Mesenchymal stem cell (in vitro differentiated cells and primary cell): ENCODE measurements at regions not wholly inside any gene's neighbourhood (a gene's known extent, or its start where the extent isn't known, plus 50 kb on each side); places are given as distances from the start of the nearest gene placed in this dataset.

Experiments used
- DNase-seq: peaks from one replicate; pipeline ENCODE4 v3.0.0-alpha.2; 2013
- H2AFZ ChIP-seq: one replicate; pipeline ENCODE4 v1.6.1; 2013; ENCODE audit warnings: low read depth, mild to moderate bottlenecking, control low read depth, inconsistent platforms, low read length, moderate library complexity
- H2AK5ac ChIP-seq: 2 replicates; pipeline ENCODE4 v1.6.1; 2013; ENCODE audit warnings: low read length, moderate library complexity, mild to moderate bottlenecking, inconsistent platforms; ENCODE audit not compliant: severe bottlenecking
- H2BK120ac ChIP-seq: one replicate; pipeline ENCODE4 v1.6.1; 2013; ENCODE audit warnings: low read depth, mild to moderate bottlenecking, inconsistent platforms, low read length, moderate library complexity
- H2BK12ac ChIP-seq, 2 experiments: one replicate each; pipeline ENCODE4 v1.6.1; 2013; ENCODE audit warnings: inconsistent platforms in 2 of 2, low read length in 2 of 2, mild to moderate bottlenecking in 2 of 2, moderate library complexity in 2 of 2, control low read depth in 1 of 2
- H2BK15ac ChIP-seq: one replicate; pipeline ENCODE4 v1.6.1; 2013; ENCODE audit warnings: mild to moderate bottlenecking, low read depth, inconsistent platforms; ENCODE audit not compliant: poor library complexity, severe bottlenecking
- H2BK5ac ChIP-seq: 2 replicates; pipeline ENCODE4 v1.6.1; 2013; ENCODE audit warnings: low read depth, mild to moderate bottlenecking, low read length, control low read depth, inconsistent platforms; ENCODE audit not compliant: poor library complexity, severe bottlenecking
- H3K14ac ChIP-seq, 2 experiments: one replicate each; pipeline ENCODE4 v1.6.1; 2013; ENCODE audit warnings: inconsistent platforms in 2 of 2, low read length in 2 of 2, control low read depth in 1 of 2, mild to moderate bottlenecking in 1 of 2, moderate library complexity in 1 of 2
- H3K18ac ChIP-seq, 2 experiments: one replicate each; pipeline ENCODE4 v1.6.1; 2013; ENCODE audit warnings: inconsistent platforms in 2 of 2, low read length in 2 of 2, control low read depth in 1 of 2, low read depth in 1 of 2, mild to moderate bottlenecking in 1 of 2
- H3K23ac ChIP-seq, 2 experiments: one replicate each; pipeline ENCODE4 v1.6.1; 2013; ENCODE audit warnings: inconsistent platforms in 2 of 2, low read length in 2 of 2, mild to moderate bottlenecking in 2 of 2, moderate library complexity in 2 of 2, control low read depth in 1 of 2
- H3K27ac ChIP-seq: 2 replicates; pipeline ENCODE4 v1.5.1; 2013; ENCODE audit warnings: mild to moderate bottlenecking, moderate library complexity, low read length, control low read depth, inconsistent platforms; ENCODE audit not compliant: poor library complexity, severe bottlenecking
- H3K27me3 ChIP-seq, 2 experiments: 2 replicates each; pipeline versions ENCODE4 v1.6.1 to v1.7.0; 2013; ENCODE audit warnings: low read length in 2 of 2, mild to moderate bottlenecking in 2 of 2, moderate library complexity in 2 of 2, control low read depth in 1 of 2, inconsistent platforms in 1 of 2; ENCODE audit not compliant: control insufficient read depth in 1 of 2, insufficient read depth in 1 of 2
- H3K36me3 ChIP-seq, 2 experiments: 2 replicates each; pipeline versions ENCODE4 v1.6.1 to v1.7.0; 2013; ENCODE audit warnings: low read length in 2 of 2, control low read depth in 1 of 2, inconsistent platforms in 1 of 2, low read depth in 1 of 2, mild to moderate bottlenecking in 1 of 2; ENCODE audit not compliant: insufficient read depth in 2 of 2, control insufficient read depth in 1 of 2
- H3K4ac ChIP-seq, 2 experiments: one replicate each; pipeline ENCODE4 v1.6.1; 2013; ENCODE audit warnings: inconsistent platforms in 2 of 2, low read length in 2 of 2, mild to moderate bottlenecking in 2 of 2, moderate library complexity in 2 of 2, control low read depth in 1 of 2, low read depth in 1 of 2
- H3K4me1 ChIP-seq: 2 replicates; pipeline ENCODE4 v1.6.1; 2013; ENCODE audit warnings: low read depth, low read length, control low read depth; ENCODE audit not compliant: control insufficient read depth, insufficient read depth
- H3K4me2 ChIP-seq: 2 replicates; pipeline ENCODE4 v1.6.1; 2013; ENCODE audit warnings: low read length, mild to moderate bottlenecking, inconsistent platforms; ENCODE audit not compliant: poor library complexity, severe bottlenecking
- H3K4me3 ChIP-seq, 2 experiments: 2 replicates each; pipeline versions ENCODE4 v1.5.1 to v1.7.0; 2013; ENCODE audit warnings: low read length in 2 of 2, mild to moderate bottlenecking in 2 of 2, control low read depth in 1 of 2, low read depth in 1 of 2; ENCODE audit not compliant: insufficient read depth in 1 of 2
- H3K79me1 ChIP-seq: replicated peaks from 2 replicates; pipeline ENCODE4 v1.6.1; 2013; ENCODE audit warnings: mild to moderate bottlenecking, control low read depth, low read length, inconsistent platforms; ENCODE audit not compliant: poor library complexity, severe bottlenecking
- H3K9ac ChIP-seq: 2 replicates; pipeline ENCODE4 v1.7.0; 2013; ENCODE audit warnings: mild to moderate bottlenecking, low read length, moderate library complexity
- H3K9me3 ChIP-seq: 2 replicates; pipeline ENCODE4 v1.7.0; 2013; ENCODE audit warnings: mild to moderate bottlenecking, low read length; ENCODE audit not compliant: control insufficient read depth
- H4K8ac ChIP-seq: one replicate; pipeline ENCODE4 v1.6.1; 2013; ENCODE audit warnings: inconsistent platforms, mild to moderate bottlenecking, low read length, moderate library complexity
- H4K91ac ChIP-seq: one replicate; pipeline ENCODE4 v1.6.1; 2013; ENCODE audit warnings: mild to moderate bottlenecking, low read length, inconsistent platforms
- WGBS: methylation state at CpG from one replicate; pipeline ENCODE4 v1.1.7; 2013; ENCODE audit warnings: mixed read lengths; 5-methylcytosine and 5-hydroxymethylcytosine counted together

- Histone ChIP-seq H2BK15ac (no peak overlapping the region), H3K27ac (no peak overlapping the region), H2AFZ (no peak overlapping the region), H3K23ac (no peak overlapping the region), H3K14ac (no peak overlapping the region), H2BK120ac (no peak overlapping the region), H3K4me2 (no peak overlapping the region), H3K27me3 (no peaks in the 10 kb centered on the region), H3K36me3 (no peaks in the 10 kb centered on the region), H3K18ac (no peak overlapping the region), H3K4me1 (no peaks in the 10 kb centered on the region), H3K79me1 (no peaks in the 10 kb centered on the region), H3K9ac (no peak overlapping the region), H3K9me3 (peaks cover 5% of the 10 kb centered on the region), H2BK5ac (no peak overlapping the region), H3K4me3 (no peak overlapping the region), H3K4ac (no peak overlapping the region), H4K8ac (no peak overlapping the region), H2AK5ac (no peak overlapping the region), H2BK12ac (no peak overlapping the region), H4K91ac (no peak overlapping the region)
- no CpG with 5 or more reads among the region's 2 CpGs for WGBS
- no peak for DNase-seq
Measured at GRCh38 chr21:14751602-14752344, 205.7 kb upstream of the SAMSN1 start.

GRCh38 chr21:14751011-14751410, 204.9 kb upstream of the SAMSN1 start:
- H3K4me2 ChIP-seq, result no peak overlapping the region
- H3K9me3 ChIP-seq, result peaks cover 5% of the 10 kb centered on the region
- 81% methylated on average over 3 of the region's 3 CpGs for WGBS
- H4K8ac ChIP-seq, result no peak overlapping the region
- DNase-seq, result no peak
- no peak overlapping the region for H3K4ac ChIP-seq
- no peak overlapping the region for H2BK12ac ChIP-seq
- no peak overlapping the region for H2AK5ac ChIP-seq
- no peak overlapping the region for H3K14ac ChIP-seq
- H2BK15ac ChIP-seq, result no peak overlapping the region
- H3K27me3 ChIP-seq, result no peaks in the 10 kb centered on the region
- H3K27ac ChIP-seq, result no peak overlapping the region
- H2BK120ac ChIP-seq, result no peak overlapping the region
- H2BK5ac ChIP-seq, result no peak overlapping the region
- no peak overlapping the region for H4K91ac ChIP-seq
- H3K9ac ChIP-seq, result no peak overlapping the region
- H3K18ac ChIP-seq, result no peak overlapping the region
- H3K23ac ChIP-seq, result no peak overlapping the region
- H3K36me3 ChIP-seq, result no peaks in the 10 kb centered on the region
- no peak overlapping the region for H2AFZ ChIP-seq
- H3K4me1 ChIP-seq, result no peaks in the 10 kb centered on the region
- no peaks in the 10 kb centered on the region for H3K79me1 ChIP-seq
- H3K4me3 ChIP-seq, result no peak overlapping the region

- no peaks in the 10 kb centered on the region for H3K27me3 ChIP-seq
- H3K36me3 ChIP-seq, result no peaks in the 10 kb centered on the region
- no peaks in the 10 kb centered on the region for H3K79me1 ChIP-seq
- H3K27ac ChIP-seq, result no peak overlapping the region
- no peak for DNase-seq
- no peak overlapping the region for H3K4me3 ChIP-seq
- H3K4me2 ChIP-seq, result no peak overlapping the region
- H2AK5ac ChIP-seq, result no peak overlapping the region
- no peak overlapping the region for H2BK5ac ChIP-seq
- no peak overlapping the region for H3K18ac ChIP-seq
- no peak overlapping the region for H2BK120ac ChIP-seq
- H3K9me3 ChIP-seq, result peaks cover 5% of the 10 kb centered on the region
- H3K9ac ChIP-seq, result no peak overlapping the region
- H3K4ac ChIP-seq, result no peak overlapping the region
- H3K4me1 ChIP-seq, result no peaks in the 10 kb centered on the region
- H4K8ac ChIP-seq, result no peak overlapping the region
- H2AFZ ChIP-seq, result no peak overlapping the region
- no peak overlapping the region for H3K14ac ChIP-seq
- no peak overlapping the region for H2BK12ac ChIP-seq
- no peak overlapping the region for H3K23ac ChIP-seq
- H4K91ac ChIP-seq, result no peak overlapping the region
- H2BK15ac ChIP-seq, result no peak overlapping the region
Measured at GRCh38 chr21:14750041-14750440, 203.9 kb upstream of the SAMSN1 start.

GRCh38 chr21:14748662-14749061, 202.5 kb upstream of the SAMSN1 start:
- H3K18ac ChIP-seq, result no peak overlapping the region

More at GRCh38 chr21:14748662-14749061, 202.5 kb upstream of the SAMSN1 start:
- Histone ChIP-seq H3K23ac (no peak overlapping the region), H3K79me1 (no peaks in the 10 kb centered on the region), H3K9me3 (no peaks in the 10 kb centered on the region), H2AK5ac (no peak overlapping the region), H3K27ac (no peak overlapping the region), H3K4me3 (no peak overlapping the region), H3K4me2 (no peak overlapping the region), H3K4ac (no peak overlapping the region), H3K36me3 (no peaks in the 10 kb centered on the region), H3K14ac (no peak overlapping the region), H3K9ac (no peak overlapping the region), H2BK120ac (no peak overlapping the region), H2AFZ (no peak overlapping the region), H2BK5ac (no peak overlapping the region), H4K8ac (no peak overlapping the region), H3K27me3 (no peaks in the 10 kb centered on the region), H4K91ac (no peak overlapping the region), H2BK12ac (no peak overlapping the region), H3K4me1 (no peaks in the 10 kb centered on the region), H2BK15ac (no peak overlapping the region)
- WGBS, result 91% methylated on average over 2 of the region's 2 CpGs
- DNase-seq, result no peak
